ENCODE measurements at regions not wholly inside any gene's neighbourhood (a gene's known extent, or its start where the extent isn't known, plus 50 kb on each side); places are given as distances from the start of the nearest gene placed in this dataset.

GRCh38 chr2:198327526-198327925 lies 523.1 kb downstream of the PLCL1 start:
- TF ChIP-seq GLIS1 (tag by site-specific recombination; IDR thresholded peaks at IDR 0.05) (no peak), ZNF18 (tag by site-specific recombination; IDR thresholded peaks at IDR 0.05) (no peak), ZSCAN30 (tag by site-specific recombination; IDR thresholded peaks at IDR 0.05) (no peak), MYNN (tag by site-specific recombination; IDR thresholded peaks at IDR 0.05; ENCODE audit: borderline replicate concordance) (no peak), ZBTB49 (tag by site-specific recombination; IDR thresholded peaks at IDR 0.05; ENCODE audit: low read depth) (no peak), OVOL3 (tag by site-specific recombination; IDR thresholded peaks at IDR 0.05) (no peak), CTCF (tag by site-specific recombination; IDR thresholded peaks at IDR 0.05) (no peak), ZNF274 (IDR thresholded peaks at IDR 0.05; ENCODE audit: low read length) (no peak), ZNF274 (tag by site-specific recombination; IDR thresholded peaks at IDR 0.05; ENCODE audit: borderline replicate concordance) (no peak)
- TF ChIP-seq, protein P1, sequence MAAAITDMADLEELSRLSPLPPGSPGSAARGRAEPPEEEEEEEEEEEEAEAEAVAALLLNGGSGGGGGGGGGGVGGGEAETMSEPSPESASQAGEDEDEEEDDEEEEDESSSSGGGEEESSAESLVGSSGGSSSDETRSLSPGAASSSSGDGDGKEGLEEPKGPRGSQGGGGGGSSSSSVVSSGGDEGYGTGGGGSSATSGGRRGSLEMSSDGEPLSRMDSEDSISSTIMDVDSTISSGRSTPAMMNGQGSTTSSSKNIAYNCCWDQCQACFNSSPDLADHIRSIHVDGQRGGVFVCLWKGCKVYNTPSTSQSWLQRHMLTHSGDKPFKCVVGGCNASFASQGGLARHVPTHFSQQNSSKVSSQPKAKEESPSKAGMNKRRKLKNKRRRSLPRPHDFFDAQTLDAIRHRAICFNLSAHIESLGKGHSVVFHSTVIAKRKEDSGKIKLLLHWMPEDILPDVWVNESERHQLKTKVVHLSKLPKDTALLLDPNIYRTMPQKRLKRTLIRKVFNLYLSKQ (tag by site-specific recombination; IDR thresholded peaks at IDR 0.05; ENCODE audit: borderline replicate concordance) = no peak
- TF ChIP-seq, protein P2, sequence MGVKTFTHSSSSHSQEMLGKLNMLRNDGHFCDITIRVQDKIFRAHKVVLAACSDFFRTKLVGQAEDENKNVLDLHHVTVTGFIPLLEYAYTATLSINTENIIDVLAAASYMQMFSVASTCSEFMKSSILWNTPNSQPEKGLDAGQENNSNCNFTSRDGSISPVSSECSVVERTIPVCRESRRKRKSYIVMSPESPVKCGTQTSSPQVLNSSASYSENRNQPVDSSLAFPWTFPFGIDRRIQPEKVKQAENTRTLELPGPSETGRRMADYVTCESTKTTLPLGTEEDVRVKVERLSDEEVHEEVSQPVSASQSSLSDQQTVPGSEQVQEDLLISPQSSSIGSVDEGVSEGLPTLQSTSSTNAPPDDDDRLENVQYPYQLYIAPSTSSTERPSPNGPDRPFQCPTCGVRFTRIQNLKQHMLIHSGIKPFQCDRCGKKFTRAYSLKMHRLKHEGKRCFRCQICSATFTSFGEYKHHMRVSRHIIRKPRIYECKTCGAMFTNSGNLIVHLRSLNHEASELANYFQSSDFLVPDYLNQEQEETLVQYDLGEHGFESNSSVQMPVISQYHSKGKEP (tag by site-specific recombination; IDR thresholded peaks at IDR 0.05) = no peak
